NCI-H345 (cell line): ENCODE measurements at regions not wholly inside any gene's neighbourhood (a gene's known extent, or its start where the extent isn't known, plus 50 kb on each side); places are given as distances from the start of the nearest gene placed in this dataset.

Experiments used
- DNase-seq: peaks from one replicate; lab custom pipeline; 2025; lab: John Stamatoyannopoulos, UW

DNA sequence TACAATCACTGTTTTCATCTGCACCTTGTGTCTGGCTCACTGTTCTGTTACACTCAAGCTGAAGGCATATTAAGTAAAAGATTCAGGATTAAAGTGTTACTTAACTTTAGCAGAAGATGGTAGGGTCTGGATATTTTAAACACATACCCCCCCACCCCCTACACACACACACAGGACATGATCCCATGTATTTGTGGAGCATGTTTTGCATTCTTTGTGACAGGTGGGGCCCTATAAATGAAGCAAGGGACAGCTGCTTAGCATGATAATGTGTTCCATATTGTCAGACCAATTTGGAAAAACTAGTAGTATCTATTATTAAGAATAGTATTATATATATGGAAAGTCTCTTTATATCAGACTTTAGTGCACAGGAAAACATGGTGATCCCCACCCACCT is 335.2 kb upstream of the TNP1 start:
- DNase-seq = no peak

DNA sequence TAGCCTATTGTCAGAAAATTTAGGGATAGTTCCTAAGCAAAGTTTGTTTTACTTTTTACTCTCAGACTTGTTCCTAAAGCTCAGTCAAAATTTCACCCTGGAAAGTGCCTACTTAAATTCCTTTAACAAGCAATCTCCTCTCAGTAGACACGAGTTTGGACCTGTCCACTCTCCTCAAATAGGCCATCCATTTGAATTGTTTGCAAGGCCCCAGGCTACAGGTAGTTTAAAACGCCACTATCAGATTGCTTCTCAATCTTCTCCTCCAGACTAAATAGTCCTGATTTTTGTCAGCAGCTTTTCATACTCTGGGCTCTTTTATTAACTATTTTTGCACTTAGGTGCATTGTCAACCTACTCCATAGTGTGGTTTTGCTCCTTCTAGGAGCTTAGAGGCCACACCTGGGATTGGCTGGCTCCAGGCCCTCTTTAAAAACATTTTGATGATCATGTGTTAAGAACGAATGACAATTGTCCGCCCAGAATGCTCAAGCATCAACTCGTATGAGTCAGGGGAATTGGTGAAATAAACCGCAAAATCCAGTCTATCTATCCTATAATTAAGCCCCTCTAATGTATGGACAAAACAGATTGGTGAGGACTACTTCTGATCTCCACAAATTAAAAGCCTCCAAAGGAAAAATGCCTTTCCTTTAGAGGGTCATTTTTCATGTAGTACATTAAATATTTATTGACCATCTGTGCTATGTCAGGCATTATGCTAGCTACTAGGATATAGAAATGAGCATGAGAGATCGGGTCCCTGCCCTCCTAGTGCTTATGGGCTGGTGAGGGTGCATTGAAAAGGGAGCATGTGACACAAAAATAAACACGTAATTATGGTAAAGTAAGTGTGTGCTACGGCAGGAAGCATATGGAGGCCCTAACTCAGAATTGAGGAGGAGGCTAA is 333.8 kb upstream of the TNP1 start:
- DNase-seq = no peak

DNA sequence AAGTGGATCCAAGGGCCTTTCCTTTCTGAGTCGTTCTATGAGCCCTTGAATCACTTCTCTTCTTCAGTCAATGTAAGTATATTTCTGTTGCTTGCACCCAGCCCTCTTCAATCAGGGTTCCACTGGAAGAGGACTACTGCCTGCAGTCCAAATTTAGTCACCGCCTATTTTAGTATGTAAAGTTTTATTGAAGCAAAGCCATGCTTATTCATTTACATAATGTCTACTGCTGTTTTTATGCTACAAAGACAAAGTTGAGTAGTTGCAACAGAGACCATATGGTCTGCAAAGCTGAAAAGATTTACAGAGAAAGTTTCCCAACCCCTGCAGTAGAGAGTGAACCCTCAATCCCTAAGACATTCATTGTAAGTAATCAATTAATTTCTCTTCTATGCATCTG is 332.5 kb upstream of the TNP1 start:
- DNase-seq = no peak

DNA sequence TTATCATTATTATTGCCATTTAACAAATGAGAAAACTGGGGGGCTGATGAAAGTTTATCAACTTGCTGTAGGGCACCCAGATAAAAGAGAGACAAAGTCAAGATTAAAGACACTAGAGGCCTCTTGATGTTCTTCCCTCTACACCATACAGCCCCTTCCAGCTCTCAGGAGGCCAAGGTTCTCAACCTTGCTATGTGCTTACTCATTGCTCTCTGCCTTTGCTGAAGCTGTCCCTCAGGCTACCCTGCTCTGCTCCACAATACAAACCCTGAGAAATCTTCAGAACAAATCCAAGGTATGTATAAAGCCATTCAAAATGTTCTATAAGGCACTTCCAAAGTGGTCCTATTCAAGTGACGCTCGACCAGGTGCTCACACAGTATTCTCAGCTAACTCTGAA is 329.9 kb upstream of the TNP1 start:
- no peak for DNase-seq

DNA sequence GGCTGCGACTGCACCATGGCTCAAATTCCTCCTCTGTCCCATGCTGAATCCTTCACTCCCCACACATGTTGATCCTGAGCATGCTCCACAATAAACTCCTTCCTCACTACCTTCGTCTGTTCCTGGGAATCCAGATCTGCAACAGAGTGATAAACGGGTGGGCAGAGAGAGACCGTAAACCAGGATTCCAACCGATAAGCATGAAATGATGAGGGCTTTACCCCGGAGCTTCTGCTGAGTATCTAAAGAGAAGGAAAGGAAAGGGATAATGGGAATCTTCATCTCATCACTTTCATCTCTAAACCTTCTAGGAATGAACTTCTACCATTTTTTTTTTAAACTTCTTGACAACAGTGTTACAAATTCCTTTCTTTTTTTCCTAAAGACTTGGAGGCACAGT is 329.3 kb upstream of the TNP1 start:
- no peak for DNase-seq

DNA sequence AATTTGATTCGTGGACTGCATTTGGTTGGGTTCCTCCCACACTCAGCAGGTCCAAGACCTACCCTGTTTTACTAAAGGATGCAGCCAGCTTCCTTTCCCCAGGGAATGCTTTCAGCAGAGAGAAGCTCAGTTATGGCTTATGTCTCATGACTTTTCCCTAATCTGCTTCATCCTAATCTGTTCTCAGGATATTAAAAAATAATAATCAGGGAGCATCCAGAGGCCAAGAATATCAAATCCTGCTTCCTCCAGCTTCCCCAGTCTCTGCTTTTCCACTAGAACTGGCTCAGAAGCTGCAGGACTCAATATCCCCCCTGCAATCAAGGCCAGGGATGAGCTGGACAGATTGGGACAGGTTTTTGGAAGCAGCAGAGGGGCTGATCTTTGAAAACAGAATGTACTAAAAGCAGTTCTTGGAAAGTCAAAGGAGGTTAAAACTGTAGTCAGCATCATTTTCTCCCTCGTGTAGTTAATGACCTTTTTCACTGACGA is 326.9 kb upstream of the TNP1 start:
- DNase-seq = no peak

DNA sequence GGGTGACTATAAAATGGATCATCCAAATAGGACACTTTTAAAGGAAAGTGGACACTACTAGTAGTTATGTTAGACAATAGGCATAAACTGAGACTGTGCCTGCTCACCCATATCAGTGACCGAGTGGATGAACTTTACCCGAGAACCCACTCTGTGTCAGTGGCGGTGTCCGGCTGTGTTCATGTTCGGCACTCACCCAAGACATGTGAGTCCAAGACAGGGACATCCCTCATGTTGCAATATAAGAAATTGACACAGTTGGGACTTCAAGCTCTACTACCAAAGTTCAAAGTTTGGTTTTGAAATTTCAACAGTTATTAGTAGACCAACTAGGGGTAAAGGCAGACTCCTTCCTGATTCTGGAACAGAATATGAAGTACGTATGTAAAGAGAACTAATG is 326.3 kb upstream of the TNP1 start:
- DNase-seq = no peak

DNA sequence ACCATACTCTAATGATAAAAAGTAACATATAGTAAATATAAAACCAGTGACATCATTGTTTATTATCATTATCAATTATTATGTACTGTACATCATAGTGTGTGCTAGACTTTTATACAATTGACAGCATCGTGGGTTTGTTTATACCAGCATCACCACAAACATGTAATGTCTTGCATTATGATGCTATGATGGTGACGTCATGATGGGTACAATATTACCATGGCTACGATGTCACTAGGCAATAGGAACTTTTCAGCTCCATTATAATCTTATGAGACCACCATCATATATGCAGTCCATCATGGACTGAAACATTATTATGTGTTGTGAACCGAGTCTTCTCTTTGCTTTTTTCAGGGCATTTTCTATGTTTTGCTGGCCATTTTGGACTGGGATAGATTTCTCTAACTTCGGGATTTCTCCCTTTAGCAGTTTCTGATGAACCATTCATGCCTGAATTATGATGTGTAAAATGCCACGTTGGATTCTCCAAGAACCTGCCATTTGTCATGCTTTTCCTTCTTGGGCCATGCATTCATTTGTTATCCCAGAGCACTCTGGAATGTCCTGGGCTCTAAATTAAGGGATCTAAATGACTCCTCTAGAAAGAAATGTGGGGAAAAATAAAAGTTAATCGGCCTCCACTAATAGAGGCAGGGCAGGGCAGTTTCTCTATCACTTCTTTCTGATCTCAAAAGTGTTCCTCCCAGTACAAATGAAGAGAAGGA is 325.6 kb upstream of the TNP1 start:
- no peak for DNase-seq

DNA sequence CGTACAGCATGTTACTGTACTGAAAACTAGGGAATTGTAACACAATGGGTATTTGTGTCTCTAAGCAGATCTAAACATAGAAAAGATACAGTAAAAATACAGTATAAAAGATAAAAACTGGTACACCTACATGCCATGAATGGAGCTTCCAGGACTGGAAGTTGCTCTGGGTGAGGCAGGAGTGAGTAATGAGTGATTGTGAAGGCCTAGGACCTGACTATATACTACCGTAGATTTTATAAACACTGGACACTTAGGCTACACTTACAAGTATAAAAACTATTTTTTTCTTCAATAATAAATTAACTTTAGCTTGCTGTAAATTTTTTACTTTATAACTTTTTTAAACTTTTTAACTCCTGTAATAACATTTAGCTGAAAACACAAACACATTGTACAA is 324.4 kb upstream of the TNP1 start:
- no peak for DNase-seq

DNA sequence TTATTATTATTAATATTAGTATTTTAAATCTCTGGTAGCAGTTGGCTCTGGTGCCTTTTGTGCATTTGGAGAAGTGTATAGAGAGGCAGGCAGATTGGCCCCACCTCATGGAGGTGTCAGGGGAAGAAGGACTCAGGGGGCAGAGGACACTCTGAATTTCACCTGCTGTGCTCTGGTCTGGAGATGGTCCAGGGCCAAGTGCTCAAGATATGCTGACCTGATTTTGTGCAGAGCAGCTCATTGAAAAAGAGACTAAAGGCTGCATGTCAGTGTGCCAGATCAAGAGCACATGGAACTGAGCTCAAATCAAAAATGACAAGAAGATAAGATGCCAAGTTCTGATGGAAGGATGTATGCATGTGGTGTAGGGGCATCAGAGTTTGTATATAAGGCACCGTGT is 323.6 kb upstream of the TNP1 start:
- DNase-seq = no peak

DNA sequence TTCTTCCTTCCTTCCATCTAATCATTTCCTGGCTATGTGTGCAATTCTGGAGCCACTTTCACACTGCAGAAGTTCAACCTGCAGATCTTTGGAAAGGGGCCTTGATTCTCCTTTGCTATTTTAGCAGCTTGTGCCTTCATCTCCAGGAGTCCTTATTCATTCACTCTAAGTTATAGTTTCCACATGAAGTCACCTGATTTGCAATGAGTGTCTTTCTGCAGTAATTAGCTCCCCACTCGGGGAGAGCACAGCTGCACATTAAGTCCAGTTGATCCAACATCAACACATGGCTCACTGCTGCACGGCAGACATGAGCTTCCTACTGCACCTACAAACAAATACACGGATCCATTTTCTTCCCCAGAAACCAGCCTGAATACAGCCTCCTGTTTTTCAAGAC is 323.1 kb upstream of the TNP1 start:
- DNase-seq = no peak

DNA sequence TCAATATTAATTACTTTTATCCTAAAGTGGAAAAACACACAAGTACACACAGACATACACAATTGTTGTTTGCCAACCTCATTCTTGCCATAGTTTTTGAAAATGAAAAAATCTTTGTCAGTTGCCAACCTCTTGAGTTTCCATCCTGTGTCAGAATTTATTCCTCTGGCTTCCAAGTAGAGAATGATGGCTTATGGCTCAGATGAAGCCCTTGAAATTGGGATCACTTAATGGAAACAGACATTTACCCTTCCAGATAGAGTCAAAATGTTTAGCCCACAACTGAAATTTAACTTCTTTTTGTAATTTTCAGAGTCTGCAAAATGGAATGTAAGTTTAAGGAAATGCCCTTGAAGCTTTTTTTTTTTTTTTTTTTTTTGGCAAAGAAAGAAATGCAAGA is 321.6 kb upstream of the TNP1 start:
- DNase-seq = no peak

DNA sequence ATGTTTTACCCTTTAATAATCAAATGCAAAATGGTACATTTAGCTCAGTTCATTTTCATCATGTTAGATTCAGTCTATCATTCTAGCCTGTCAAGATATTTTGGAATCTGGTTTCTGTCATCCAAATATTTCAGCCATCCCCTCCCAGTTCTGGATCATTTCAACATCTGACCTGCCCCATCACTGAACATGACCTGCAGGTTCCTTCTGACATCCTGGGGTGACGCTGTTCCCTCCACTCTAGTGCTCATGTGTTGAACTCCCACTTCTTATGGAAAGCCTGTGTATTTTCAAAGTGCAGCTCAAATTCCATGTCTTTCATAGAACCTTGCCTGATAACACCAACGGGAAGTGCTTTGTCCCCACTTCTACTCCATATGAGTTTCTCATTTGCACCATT is 320.0 kb upstream of the TNP1 start:
- no peak for DNase-seq

DNA sequence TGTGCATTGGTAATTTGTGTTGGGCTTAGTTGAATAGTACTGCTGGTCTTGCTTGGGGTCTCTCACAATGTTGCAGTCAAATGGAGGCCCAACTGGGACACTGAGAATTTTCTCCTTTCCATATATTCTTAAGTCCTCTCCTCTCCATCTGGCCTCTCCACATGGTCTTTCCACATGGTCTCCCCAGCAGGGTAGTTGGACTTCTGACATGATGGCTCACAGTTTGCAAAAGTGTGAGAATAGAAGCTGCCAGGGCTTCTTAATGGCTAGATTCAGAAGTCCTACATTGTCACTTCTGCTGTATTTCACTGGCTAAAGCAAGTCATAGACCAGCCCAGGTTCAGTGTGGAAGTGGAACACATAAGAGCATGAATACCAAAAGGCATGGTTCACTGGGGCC is 318.5 kb upstream of the TNP1 start:
- DNase-seq = no peak

DNA sequence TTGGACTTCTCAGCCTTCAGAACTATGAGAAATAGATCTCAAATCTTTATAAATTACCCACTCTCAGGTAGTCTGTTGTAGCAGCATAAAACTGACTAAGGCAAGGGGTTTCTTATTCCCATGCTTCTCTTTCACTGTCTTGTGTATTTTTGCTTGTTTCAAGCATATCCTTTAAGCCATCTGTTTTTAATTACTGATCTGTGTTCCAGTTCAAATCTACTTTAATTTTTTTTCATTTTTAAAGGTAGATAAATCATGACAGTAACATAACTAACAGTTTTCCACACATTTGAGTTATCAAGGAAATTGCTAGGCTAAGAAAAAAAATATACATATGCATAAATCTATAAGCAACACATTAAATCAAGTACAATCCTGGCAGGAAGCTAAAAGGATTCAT is 317.9 kb upstream of the TNP1 start:
- no peak for DNase-seq

DNA sequence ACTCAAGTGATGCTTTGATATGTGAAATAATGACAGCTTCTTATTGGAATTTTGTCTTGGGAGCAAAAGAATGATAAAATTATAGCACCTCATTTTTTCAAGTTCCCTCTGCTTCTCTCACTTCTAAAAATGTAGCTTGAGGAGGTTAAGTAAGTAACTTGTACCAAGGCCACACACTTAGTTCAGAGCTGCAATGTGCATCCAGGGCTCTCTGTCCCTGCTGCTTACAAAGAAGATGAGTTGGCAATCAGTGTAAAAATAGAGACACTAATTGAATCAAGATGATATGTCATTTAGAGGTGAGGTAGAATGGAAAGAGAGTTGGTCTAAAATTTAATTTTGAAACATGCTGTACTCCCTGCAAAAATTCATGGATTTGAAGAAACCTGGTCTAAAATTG is 312.0 kb upstream of the TNP1 start:
- no peak for DNase-seq

DNA sequence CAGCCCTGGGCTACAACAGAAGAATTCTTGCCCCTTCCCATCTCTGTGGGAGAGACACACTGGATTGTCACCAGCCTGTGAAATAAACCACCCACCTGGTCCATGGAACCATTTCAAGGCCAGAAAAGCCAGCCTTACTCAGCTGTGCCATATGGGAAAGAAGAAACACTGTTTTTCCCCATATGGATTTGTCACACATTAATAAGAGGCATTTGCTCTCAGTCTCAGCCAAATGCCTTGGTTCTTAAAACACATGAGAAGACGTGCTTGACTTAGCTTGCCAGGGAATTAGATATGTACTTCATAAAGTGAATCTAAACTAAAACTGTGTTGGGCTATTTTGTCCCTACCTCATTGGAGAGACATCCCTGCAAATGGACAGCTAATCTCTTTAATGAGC is 308.6 kb upstream of the TNP1 start:
- DNase-seq = no peak

DNA sequence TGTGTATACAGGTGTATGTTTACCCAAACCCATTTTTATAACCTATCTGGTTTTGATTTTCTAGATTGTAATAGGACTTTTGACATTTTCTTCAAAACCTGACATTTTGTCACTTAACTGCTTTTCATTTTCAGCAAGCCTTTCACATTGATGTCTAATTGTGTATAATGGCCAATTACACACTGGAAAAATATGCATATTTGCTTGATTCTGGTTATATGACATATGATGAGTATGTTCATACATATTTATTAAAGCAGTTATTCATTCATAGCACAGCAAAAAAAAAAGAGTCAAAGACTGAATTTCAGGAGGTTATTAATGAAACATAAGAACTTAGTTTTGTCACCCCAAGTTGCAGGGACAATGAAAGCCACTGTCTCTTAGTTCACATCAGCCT is 307.7 kb upstream of the TNP1 start:
- DNase-seq = no peak

DNA sequence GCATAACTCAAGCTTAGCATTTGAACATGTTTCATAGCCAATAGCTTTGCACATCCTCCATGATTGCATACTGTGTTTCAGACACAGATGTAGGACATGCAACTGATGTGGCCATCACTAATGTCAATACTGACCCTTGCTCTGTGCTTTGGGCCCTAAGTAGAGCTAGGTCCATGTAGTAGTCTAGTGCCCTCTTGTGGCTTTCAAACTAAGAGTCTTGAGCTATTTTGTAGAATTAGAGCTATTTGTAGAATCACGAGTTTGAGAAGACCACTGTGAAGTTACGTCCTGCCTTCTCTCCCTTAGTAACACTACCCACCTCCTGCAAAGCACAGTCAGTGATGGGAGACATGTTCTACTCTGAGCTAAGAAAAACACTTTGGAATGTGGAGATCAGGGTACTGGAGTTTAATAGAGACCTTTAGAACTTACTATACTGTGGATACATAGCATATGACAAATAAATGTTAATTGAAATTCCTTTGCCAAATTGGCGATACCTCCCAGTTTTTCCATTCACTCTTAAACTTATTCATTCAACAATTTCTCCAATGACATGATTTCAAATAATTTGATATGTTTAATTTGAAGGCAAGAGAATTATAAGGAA is 306.5 kb upstream of the TNP1 start:
- peak; percentile 21 for DNase-seq

DNA sequence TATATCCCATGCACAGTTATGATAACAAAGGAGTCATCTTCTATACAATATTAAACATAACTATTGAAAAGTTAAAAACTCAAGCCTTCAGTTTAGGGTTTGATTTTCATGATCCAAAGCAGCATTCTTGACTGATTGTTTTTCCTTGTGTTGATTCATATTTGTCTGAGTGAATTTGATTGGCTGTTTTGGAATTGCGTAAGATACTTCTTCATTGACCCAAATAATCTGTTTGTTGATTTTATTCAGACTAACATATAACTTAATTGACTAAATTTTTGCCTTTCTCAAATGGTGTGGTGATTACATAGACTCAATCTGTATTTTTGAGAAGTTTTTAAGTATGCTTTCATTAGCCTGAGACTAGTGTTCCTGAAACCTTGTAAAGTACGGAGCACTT is 305.7 kb upstream of the TNP1 start:
- no peak for DNase-seq

DNA sequence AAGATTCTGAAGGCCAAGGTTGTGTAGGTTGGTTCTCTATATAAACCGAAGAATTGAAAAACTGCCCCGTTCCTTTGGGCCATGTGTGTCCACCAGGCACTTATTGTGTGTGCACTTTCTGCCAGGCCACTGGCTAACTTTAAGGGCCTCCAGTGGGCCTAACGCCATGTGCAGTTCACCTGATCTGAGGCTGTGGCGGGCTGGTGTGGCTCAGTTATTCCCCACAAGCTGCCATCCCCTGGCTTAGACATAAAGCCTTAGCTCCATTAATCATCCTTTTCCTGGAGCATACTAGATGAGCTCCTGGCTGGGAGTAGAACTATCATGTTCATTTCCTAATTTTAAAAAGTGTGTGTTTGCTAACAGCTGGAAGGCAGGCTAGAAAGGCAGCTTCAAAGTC is 304.1 kb upstream of the TNP1 start:
- no peak for DNase-seq

DNA sequence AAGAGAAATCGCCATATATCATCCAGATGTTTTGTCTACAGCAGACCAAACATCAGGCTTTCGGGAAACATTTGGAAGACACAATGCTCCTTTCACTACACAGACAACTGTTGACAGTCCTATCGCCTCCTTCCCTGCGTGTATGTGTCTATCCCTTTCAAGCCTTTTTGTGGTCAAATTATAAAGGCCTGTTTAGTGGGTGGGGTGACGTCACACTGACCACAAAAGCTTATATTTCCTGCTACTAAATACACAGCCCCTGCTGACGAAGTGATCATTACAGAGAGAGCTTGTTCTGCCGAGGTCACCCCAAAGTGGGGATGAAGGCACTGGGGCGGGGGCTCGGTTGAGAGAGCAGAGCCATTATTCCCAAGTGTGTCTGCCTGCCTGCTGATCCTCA is 302.7 kb upstream of the TNP1 start:
- DNase-seq = peak; percentile 22
